K562 (cell line): ENCODE measurements at regions not wholly inside any gene's neighbourhood (a gene's known extent, or its start where the extent isn't known, plus 50 kb on each side); places are given as distances from the start of the nearest gene placed in this dataset.

Experiments
- ARID1B ChIP-seq: fragments of 450-650 bp; IDR thresholded peaks from 2 replicates; pipeline ENCODE4 v1.6.1; 2016; ENCODE audit warnings: antibody characterized with exemption, mild to moderate bottlenecking, inconsistent platforms
- BRD4 ChIP-seq: fragments of 200-600 bp; sonication (generic); IDR thresholded peaks from 2 replicates; pipeline ENCODE4 v1.6.1; 2017; ENCODE audit warnings: inconsistent platforms
- CBFA2T2 ChIP-seq: fragments of 450-650 bp; conservative IDR thresholded peaks from 2 replicates; pipeline ENCODE4 v1.6.1; 2017; ENCODE audit warnings: mild to moderate bottlenecking
- CC2D1A ChIP-seq: fragments of 450-650 bp; IDR thresholded peaks from 2 replicates; pipeline ENCODE4 v1.6.1; 2017; ENCODE audit warnings: mild to moderate bottlenecking
- CCNT2 ChIP-seq: IDR thresholded peaks from 2 replicates; pipeline ENCODE4 v1.6.1; 2011; ENCODE audit warnings: borderline replicate concordance, low read depth, mild to moderate bottlenecking, moderate library complexity, mixed read lengths, low read length; ENCODE audit not compliant: insufficient read length; ENCODE audit errors: extremely low read depth
- DPF2 ChIP-seq: fragments of 450-650 bp; IDR thresholded peaks from 2 replicates; pipeline ENCODE4 v1.6.1; 2016
- EP300 ChIP-seq: IDR thresholded peaks from 2 replicates; pipeline ENCODE4 v1.6.1; 2012; ENCODE audit warnings: low read length, improper control_type of control experiment
- FOS ChIP-seq: IDR thresholded peaks from 3 replicates; pipeline ENCODE4 v1.6.1; 2011; ENCODE audit not compliant: insufficient read length; ENCODE audit errors: extremely low read depth
- HDAC2 ChIP-seq: fragments of 450-650 bp; IDR thresholded peaks from 2 replicates; pipeline ENCODE4 v1.6.1; 2016; ENCODE audit warnings: mild to moderate bottlenecking
- NRF1 ChIP-seq, 2 experiments: fragments of 450-650 bp; IDR thresholded peaks in 1 of 2; conservative IDR thresholded peaks in 1 of 2; 2 replicates each; pipeline ENCODE4 v1.6.1; 2014; ENCODE audit warnings: mild to moderate bottlenecking in 2 of 2
- RCOR1 ChIP-seq, 2 experiments: IDR thresholded peaks; 2 replicates each; pipeline ENCODE4 v1.6.1; 2012; ENCODE audit warnings: low read depth in 2 of 2, low read length in 2 of 2, borderline replicate concordance in 1 of 2, improper control_type of control experiment in 1 of 2
- SMARCB1 ChIP-seq: IDR thresholded peaks from 2 replicates; pipeline ENCODE4 v1.6.1; 2011; ENCODE audit warnings: improper control_type of control experiment, low read depth; ENCODE audit not compliant: insufficient read length
- SPI1 ChIP-seq: IDR thresholded peaks from 2 replicates; pipeline ENCODE4 v1.6.1; 2011; ENCODE audit warnings: low read depth, low read length, control low read depth, borderline replicate concordance
- TCF3 ChIP-seq: sonication (generic); formaldehyde crosslinking; IDR thresholded peaks from 2 replicates; pipeline ENCODE4 v1.4.0; 2020; ENCODE audit warnings: mild to moderate bottlenecking, missing genetic modification reagents
- TCFL5 ChIP-seq: fragments of 250-450 bp; sonication (Bioruptor Pico); conservative IDR thresholded peaks from 2 replicates; pipeline ENCODE4 v1.6.1; 2021; ENCODE audit warnings: mild to moderate bottlenecking, moderate library complexity, matching md5 sums
- TRIM24 ChIP-seq, 2 experiments: fragments of 450-650 bp; IDR thresholded peaks; 2 replicates each; pipeline ENCODE4 v1.6.1; 2016
- ZNF24 ChIP-seq: fragments of 450-650 bp; IDR thresholded peaks from 2 replicates; pipeline ENCODE4 v1.6.1; 2016
- TF ChIP-seq, protein P1 (sequence below), 2 experiments: fragments of 150-350 bp in 1 of 2; IDR thresholded peaks; 2 replicates each; pipeline ENCODE4 v1.6.1; 2012 to 2016; ENCODE audit warnings: low read depth in 2 of 2, low read length in 2 of 2, mild to moderate bottlenecking in 1 of 2, moderate library complexity in 1 of 2
- TF ChIP-seq, protein P2 (sequence below): sonication (generic); formaldehyde crosslinking; IDR thresholded peaks from 2 replicates; pipeline ENCODE4 v1.8.0; 2022; ENCODE audit warnings: missing genetic modification reagents, mild to moderate bottlenecking, moderate library complexity, borderline replicate concordance
- TF ChIP-seq, protein P3 (sequence below): fragments of 250-450 bp; sonication (Bioruptor Pico); IDR thresholded peaks from 2 replicates; pipeline ENCODE4 v1.8.0; 2021; ENCODE audit warnings: borderline replicate concordance, mild to moderate bottlenecking, moderate library complexity; ENCODE audit not compliant: poor library complexity, severe bottlenecking
- TF ChIP-seq, protein P4 (sequence below), 2 experiments: fragments of 450-650 bp; IDR thresholded peaks; 2 replicates each; pipeline ENCODE4 v1.6.1; 2016

DNA sequence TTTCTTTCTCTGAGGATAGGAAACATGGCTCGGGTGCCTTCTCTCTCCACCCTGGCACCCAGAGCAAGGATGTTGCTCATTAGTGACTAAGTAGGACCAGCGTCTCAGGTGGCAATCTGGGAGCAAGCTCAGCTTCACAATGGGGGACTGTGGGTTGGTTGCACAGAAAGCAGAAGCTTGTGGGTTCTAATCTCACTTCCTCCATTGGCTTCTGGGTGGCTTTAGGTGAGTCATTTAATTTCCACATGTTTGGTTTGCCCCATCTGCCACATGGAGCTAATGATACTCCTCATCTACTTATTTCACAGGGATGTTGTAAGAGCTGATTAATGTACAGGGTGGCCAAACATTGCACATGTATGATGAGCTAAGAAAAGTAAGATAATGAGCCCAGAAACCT is 54.8 kb upstream of the AKIRIN2 start (continued):
- TF ChIP-seq, protein P1, sequence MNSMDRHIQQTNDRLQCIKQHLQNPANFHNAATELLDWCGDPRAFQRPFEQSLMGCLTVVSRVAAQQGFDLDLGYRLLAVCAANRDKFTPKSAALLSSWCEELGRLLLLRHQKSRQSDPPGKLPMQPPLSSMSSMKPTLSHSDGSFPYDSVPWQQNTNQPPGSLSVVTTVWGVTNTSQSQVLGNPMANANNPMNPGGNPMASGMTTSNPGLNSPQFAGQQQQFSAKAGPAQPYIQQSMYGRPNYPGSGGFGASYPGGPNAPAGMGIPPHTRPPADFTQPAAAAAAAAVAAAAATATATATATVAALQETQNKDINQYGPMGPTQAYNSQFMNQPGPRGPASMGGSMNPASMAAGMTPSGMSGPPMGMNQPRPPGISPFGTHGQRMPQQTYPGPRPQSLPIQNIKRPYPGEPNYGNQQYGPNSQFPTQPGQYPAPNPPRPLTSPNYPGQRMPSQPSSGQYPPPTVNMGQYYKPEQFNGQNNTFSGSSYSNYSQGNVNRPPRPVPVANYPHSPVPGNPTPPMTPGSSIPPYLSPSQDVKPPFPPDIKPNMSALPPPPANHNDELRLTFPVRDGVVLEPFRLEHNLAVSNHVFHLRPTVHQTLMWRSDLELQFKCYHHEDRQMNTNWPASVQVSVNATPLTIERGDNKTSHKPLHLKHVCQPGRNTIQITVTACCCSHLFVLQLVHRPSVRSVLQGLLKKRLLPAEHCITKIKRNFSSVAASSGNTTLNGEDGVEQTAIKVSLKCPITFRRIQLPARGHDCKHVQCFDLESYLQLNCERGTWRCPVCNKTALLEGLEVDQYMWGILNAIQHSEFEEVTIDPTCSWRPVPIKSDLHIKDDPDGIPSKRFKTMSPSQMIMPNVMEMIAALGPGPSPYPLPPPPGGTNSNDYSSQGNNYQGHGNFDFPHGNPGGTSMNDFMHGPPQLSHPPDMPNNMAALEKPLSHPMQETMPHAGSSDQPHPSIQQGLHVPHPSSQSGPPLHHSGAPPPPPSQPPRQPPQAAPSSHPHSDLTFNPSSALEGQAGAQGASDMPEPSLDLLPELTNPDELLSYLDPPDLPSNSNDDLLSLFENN (IDR thresholded peaks at IDR 0.05; ENCODE audit: low read depth in 2 of 2, low read length in 2 of 2): peak in 1 of 2 experiments; percentile 62; a peak in 2 of 4 replicates
- TF ChIP-seq CBFA2T2: peak; percentile 87
- TF ChIP-seq TRIM24 (IDR thresholded peaks at IDR 0.05): peak; percentile 86 to 87
- 0 out of 2 replicates have a peak, but pooled peaks have one; percentile 34 for TF ChIP-seq CC2D1A
- TF ChIP-seq SMARCB1: no peak
- peak; percentile 88 for TF ChIP-seq ARID1B
- TF ChIP-seq BRD4: no peak
- TF ChIP-seq TCF3 (CRISPR knock-in tag): peak; percentile 88
- TF ChIP-seq RCOR1 (IDR thresholded peaks at IDR 0.05; ENCODE audit: borderline replicate concordance in 1 of 2, low read depth in 2 of 2, low read length in 2 of 2): peak in 1 of 2 experiments; percentile 85; a peak in 2 of 4 replicates
- peak; percentile 5 for TF ChIP-seq FOS
- TF ChIP-seq EP300: peak; percentile 65
- TF ChIP-seq HDAC2: peak; percentile 57
- TF ChIP-seq, protein P2, sequence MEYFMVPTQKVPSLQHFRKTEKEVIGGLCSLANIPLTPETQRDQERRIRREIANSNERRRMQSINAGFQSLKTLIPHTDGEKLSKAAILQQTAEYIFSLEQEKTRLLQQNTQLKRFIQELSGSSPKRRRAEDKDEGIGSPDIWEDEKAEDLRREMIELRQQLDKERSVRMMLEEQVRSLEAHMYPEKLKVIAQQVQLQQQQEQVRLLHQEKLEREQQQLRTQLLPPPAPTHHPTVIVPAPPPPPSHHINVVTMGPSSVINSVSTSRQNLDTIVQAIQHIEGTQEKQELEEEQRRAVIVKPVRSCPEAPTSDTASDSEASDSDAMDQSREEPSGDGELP (CRISPR knock-in tag): peak; percentile 61; the same call in 1 of the 2 replicates
- TF ChIP-seq DPF2: peak; percentile 82
- peak; percentile 84 for TF ChIP-seq SPI1
- TF ChIP-seq, protein P3, sequence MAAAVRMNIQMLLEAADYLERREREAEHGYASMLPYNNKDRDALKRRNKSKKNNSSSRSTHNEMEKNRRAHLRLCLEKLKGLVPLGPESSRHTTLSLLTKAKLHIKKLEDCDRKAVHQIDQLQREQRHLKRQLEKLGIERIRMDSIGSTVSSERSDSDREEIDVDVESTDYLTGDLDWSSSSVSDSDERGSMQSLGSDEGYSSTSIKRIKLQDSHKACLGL (CRISPR knock-in tag): no peak
- TF ChIP-seq, protein P4, sequence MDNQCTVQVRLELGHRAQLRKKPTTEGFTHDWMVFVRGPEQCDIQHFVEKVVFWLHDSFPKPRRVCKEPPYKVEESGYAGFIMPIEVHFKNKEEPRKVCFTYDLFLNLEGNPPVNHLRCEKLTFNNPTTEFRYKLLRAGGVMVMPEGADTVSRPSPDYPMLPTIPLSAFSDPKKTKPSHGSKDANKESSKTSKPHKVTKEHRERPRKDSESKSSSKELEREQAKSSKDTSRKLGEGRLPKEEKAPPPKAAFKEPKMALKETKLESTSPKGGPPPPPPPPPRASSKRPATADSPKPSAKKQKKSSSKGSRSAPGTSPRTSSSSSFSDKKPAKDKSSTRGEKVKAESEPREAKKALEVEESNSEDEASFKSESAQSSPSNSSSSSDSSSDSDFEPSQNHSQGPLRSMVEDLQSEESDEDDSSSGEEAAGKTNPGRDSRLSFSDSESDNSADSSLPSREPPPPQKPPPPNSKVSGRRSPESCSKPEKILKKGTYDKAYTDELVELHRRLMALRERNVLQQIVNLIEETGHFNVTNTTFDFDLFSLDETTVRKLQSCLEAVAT (IDR thresholded peaks at IDR 0.05): 0 out of 4 replicates have a peak, but pooled peaks of 1 of the 2 experiments have one; percentile 36
- 0 out of 4 replicates have a peak, but pooled peaks of 1 of the 2 experiments have one; percentile 24 for TF ChIP-seq NRF1 (conservative IDR thresholded peaks at IDR 0.05 in 1 of 2, IDR thresholded peaks at IDR 0.05 in 1 of 2)
- no peak for TF ChIP-seq TCFL5 (CRISPR knock-in tag)
- TF ChIP-seq ZNF24: peak; percentile 81; the same call in 1 of the 2 replicates
- peak; percentile 69 for TF ChIP-seq CCNT2
